GM21526 (cell line): ENCODE measurements at regions not wholly inside any gene's neighbourhood (a gene's known extent, or its start where the extent isn't known, plus 50 kb on each side); places are given as distances from the start of the nearest gene placed in this dataset.

Source experiments
- ATAC-seq: cut with Tn5 transposase; IDR thresholded peaks from one replicate; pipeline ENCODE4 v1.9.1; 2021; ENCODE audit warnings: moderate library complexity; ENCODE audit not compliant: unreplicated experiment, low FRiP score

DNA sequence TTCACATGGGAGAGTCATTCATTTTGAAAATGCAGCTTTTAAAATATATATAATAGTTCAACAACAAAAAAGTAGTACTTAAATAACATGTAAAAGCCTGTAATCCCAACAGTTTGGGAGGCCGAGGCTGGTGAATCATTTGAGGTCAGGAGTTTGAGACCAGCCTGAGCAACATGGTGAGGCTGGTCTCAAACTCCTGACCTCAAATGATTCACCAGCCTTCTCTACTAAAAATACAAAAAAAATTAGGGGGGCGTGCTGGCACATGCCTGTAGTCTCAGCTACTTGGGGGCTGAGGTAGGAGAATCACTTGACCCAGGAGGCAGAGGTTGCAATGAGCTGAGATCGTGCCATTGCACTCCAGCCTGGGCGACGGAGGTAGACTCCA is 256.3 kb upstream of the RGS6 start:
- no peak for ATAC-seq

DNA sequence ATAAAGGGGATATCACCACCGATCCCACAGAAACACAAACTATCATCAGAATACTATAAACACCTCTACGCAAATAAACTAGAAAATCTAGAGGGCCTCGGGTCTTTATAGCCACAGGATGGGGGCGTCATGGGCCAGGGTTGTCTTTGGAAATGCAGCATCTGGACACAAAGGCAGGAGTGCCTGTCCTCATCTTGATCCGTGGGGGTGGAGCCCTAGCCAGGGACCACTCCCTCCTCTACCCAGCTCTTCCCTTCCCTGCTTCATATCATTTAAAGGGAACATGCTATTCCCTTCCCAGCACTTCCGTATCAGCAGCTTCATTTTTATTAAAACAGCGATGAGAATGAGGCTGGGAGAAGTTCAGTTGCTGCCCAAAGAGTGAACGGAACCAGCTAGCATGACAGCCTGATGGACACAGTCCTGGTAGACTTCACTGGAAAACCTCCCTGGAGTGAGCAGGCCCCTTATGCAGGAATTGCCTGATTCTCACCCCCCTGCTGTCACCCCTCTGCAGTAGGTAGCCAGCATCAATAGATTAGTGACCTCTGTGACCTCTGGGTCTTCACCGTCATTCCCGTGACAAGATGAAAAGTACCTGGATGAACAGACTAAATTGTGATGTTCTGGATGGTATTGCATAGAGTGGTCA is 251.4 kb upstream of the RGS6 start:
- ATAC-seq, result no peak

DNA sequence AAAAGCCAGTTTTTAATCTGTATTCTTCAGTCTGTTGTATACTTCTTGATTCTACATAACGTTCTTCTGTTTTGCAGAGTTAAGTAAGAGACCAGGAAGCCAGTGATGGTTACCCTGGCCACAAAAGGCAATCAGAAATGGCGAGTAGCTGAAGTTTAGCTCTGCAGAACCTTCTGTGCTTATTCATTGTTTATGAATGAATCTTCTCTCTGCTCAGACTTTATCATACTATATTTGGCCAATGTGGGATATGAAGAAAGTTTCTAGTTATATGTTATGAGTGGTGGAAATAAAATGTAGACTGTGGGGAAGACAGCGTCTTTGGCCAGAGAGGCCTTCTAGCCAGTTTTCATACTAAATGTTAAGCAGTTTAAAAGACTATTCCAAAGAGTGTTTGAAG is 249.9 kb upstream of the RGS6 start:
- ATAC-seq, result no peak

DNA sequence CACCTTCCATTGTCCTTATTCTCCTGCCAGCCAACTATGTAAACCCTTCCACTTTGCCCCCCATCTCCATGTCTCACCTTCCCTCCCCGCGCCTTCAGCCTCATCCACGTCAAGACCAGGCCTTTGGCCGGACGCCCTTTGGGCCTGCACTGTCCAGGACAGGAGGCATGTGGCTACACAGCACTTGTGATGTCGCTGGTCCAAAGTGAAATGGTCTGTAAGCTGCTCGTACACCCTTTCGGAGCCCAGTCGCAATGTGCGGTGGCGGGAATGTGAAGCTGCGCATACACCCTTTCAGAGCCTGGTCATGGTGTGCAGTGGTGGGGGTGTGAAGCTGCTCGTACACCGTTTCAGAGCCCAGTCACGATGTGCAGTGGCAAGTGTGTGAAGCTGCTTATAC is 247.9 kb upstream of the RGS6 start:
- ATAC-seq, result no peak

DNA sequence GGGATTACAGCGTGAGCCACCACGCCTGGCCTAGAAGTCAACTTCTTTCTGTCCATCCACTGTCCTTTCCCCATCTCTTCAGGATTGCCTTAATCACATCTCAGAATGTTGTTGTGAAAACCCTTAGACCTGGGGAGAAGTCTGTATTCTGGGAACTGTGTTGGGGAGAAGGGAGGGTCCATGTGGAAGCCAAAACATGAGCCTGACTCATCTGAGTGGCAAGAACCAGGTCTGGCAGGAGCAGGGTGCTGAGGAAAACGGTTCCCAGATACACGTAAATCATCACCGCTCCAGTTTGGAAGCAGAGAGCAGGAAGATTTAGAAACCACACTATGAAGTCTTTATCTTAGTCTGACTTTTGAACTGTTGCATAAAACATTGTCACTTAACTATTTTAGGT is 245.6 kb upstream of the RGS6 start:
- ATAC-seq, result no peak

DNA sequence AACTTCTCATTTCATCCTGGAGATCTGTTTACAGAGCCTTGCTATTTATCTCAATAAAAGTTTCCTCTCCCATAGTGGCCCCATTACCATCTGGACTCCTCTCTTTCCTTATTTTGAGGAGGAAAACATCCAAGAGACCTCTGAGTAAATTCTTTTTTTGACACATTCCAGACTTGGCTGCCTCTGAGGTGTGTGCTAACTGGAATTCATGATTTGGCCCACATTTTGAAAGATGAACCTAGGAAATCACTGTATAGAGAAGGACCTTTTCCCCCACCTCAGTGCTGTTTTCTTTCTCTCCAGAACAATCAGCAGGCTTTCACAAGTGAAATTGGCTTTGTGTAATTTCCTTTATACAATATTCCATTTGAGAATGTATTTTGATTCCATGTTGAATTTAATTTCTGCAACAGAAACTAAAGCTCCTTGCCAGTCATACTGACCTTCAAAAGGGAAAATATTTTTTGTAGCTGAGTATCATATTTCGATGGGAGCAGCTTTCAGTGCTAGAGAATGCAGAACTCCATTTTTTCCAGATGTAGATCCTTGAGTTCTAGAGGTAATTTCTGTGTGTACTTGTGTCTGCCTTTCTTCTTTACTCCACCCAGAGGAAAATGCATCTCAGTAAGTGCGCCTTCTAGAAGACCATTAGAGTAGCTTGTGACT is 244.9 kb upstream of the RGS6 start:
- no peak for ATAC-seq

DNA sequence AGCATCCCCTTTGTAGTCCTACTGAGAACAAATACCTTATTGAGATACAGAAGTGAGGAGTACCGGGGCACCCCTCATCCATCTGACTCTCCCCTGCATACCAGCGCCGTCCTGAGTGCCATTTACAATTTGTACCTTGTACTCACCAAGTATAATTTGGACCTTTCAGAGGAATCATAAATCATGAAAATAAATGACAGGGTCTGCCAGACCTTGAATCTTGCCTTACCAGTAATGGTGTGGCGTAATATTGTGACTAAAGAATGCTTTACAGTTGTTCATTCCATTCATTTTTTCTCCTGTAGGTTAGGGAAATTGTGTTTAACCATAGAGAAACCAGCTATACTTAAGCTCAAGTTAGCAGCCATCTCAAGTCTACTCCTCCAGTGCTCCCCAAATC is 243.7 kb upstream of the RGS6 start:
- ATAC-seq, result no peak

DNA sequence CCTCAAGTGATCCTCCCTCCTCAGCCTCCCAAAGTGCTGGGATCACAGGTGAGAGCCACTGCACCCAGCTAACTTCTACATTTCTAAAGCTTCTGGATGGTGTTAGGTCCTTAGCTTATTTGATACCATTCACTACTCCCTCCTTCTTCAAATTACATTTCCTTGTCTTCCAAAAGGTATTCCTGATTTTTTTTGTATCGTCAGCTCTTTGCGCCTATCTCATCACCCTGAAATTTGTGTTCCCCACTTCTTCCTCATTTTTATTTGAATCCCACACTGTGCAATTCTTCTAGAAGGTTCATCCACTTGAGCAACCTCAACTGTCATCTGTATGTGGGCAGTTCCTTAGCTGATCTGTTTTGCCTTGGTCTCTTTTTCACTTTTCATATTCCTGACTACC is 241.8 kb upstream of the RGS6 start:
- no peak for ATAC-seq

DNA sequence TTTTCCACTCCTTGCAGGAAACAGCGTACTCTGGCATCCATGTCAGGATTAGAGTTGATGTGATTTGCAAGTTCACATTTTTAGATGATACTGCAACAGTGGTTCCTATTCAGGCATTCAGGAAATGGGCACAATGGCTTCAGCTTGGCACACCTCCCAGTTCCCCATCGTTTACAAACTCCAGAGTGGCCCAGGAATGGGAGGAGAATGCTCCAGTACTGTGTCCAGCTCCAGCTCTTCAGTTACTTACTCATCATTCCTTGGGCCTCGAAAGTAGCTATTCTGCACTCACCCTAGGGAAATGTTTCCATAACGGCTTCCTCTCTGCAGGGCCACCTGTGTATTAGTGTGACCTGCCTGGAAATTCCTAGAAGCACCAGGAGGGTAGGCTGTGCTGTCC is 239.7 kb upstream of the RGS6 start:
- no peak for ATAC-seq

DNA sequence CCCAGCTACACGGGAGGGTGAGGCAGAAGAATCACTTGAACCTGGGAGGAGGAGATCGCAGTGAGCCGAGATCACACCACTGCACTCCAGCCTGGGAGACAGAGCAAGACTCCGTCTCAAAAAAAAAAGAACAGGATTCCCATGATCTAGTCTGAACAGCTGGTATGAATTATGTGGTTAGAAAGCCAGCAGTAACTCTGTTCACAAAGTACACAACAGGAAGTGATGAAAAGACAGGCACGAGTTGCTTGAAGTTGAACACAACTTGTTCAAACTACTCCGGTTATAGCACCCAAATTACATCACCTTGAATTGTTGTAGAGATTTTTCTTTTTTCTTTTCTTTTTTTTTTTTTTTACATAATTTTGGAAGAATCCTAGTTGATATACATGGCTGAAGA is 238.8 kb upstream of the RGS6 start:
- ATAC-seq, result no peak

DNA sequence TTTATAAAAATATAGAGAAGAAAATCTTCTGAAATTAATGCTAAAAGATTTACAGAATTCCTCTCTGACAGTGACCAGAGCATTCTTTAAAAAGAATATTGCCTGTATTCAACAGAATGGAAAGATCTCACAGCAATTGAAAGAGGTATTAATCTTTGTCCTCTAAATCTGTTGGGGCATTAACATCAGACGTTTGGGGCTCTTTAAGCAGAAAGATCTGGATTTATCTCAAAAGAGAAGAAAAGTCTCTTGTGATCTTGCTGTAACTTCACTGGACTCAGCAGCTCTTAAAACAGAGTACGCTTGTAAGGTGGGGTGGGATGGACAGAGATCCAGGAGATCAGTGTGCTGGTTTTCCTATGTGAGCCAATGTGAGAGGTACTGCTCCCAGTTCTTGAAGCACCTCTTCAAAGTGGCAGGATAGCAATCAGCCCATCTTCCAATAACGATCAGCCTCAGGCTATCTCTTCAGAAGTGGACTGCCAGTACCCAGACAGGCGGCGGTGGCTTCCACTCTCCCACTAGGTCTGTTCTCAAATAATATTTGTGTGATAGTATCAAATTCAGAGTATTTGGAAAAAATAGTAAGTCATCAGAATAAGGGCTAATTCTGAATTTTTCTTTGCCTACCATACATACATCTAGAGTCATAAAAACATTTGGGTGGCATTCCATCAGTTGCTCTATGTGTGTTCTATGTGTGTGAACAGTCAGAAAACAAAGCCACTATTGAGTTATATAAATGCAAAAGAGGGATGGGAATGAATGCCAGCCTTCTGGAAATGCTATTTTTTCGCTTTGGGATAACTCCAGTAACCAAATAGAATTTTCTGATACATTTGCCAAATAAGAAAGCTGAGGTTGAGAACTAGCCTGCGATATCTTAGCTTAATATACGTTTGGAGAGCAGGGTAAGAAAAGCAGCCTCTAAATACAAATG is 237.4 kb upstream of the RGS6 start:
- ATAC-seq, result no peak

DNA sequence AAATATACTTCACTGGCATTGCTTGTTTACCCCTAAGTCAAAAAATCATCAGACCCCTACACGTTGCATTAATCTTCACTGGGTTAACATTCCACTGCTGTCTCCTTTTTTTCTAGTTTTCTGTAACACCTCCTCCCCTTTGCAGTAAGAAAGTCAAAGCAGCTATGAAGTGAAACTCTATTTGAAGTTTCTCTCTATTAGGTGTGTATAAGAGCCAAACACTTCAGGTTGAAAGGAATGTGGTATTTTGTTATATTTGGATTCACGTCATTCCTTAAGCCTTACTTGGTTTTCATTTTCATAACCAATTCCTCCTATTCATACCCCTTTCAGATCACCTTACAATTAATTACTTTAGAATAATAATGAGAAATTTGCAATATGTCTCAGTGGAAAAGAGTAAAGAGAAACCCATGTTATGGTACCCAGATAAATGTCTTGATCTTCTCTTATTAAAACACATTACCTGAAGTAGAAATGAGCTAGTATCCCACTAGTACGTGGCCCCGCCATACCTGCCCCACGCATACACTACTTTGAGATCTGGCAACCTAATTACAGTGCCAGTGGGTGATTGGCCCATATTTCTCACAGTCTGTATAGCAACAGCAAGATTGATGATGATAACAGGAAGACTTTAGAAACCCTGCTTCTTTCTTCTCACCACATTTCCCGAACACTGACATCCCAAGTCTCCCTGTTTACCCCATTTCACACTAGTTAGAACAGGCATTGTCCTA is 236.4 kb upstream of the RGS6 start:
- ATAC-seq, result no peak

DNA sequence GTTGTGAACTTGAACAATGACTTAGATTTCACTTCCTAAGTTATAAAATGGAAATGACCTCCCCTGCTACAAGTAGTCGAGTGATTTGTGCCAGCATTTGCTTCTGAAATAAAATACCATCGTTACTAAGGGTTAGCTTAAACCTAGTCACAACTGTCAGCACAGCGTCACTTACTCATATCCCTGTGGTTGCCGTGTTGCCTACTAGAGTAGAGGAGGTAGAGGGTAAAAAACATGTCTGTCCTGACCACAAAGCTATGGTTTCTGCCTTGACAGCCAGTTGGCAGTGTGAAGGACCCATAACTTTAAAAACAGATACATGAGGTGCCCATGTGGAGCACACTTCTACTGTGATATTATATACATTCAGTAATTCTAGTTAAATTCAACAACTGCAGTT is 234.2 kb upstream of the RGS6 start:
- ATAC-seq, result no peak

DNA sequence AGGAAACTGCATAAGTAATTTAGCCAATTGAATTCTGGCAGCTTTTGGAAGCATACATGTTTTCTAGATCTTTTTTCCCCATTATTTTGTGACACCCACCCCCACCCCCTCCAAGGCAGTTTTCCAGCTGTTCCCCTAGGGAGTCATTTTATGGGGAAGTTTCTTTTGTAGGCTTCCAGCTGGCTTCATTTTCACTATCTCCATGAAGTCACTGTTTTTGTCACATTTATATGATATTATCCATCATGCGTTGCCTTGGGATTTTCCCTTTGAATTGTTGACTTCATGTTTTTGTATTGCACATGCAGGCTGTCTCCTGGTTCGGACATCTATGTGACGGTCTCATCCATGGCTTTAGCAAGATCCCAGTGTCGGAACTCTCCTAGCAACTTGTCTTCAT is 233.6 kb upstream of the RGS6 start:
- ATAC-seq, result no peak

DNA sequence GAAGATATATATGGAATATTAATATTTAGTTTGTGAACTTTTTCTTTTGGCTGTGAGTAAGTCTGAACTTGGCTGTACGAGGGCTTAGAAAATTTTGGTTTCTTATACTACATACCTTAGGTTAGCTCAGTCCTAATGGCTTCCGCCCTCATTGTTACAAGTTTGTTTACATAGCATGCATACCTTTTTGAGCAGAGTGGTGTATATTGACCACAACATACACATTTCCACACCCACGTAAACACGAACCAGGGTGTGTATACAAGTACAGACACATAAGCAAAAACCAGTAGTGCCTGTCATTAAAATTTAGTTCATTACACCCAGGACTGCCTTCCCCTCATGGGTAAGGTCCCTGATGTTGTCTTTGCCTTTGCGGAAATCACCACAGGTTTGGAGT is 230.2 kb upstream of the RGS6 start:
- ATAC-seq, result no peak

DNA sequence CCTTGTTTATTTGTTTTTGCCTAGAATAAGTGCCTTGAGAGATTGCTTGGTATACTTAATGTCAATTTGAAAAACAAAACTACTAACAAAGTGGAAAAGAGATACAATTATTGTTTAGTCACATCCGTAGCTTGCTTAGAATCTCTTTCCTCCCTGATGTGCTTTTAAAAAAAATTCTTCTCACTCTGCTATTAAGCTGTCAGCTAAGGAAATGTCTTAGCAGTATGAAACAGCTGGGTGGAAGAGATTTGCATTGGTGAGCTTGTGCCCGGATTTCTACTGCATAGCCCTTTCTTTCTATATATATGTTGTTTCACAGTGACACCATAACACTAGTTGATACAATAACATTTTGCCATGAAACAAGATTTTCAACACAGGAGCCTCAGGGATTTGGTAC is 229.4 kb upstream of the RGS6 start:
- no peak for ATAC-seq

DNA sequence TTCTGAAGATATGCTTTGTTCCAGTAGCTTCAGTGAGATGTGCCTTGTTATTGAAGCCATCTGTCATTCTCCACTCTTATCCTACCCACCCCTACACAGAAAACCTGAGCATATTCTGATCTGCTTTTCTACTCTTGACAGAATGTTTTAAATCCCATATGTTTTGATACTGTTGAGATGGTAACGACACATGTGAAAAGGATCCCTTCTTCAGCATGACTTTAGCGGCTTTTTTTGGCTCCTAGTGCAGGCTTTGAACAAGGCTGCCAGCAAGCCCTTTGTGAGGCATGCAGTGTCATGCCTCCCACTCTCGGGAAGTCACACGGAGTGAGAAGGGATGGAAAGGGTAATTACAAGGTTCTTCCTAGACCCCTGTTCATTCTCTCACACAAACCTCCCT is 228.8 kb upstream of the RGS6 start:
- no peak for ATAC-seq

DNA sequence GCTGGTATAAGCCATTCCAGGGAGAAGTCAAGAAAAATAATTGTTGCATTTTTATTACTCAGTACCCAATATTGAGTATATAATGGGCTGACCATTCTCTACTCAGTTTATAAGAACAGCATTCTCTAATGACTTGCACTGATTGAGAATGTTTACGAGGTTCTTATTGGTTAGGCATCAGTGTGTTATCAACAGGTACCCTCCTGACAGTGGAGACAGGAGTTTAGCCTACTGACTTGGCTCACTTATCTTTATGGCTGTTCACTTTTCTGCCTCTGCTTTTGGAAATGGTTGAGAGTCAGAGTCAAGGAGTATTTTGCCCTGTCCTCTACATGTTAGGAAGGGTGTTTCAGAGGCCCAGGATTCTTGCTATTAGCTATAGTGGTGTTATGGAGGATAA is 228.0 kb upstream of the RGS6 start:
- no peak for ATAC-seq

DNA sequence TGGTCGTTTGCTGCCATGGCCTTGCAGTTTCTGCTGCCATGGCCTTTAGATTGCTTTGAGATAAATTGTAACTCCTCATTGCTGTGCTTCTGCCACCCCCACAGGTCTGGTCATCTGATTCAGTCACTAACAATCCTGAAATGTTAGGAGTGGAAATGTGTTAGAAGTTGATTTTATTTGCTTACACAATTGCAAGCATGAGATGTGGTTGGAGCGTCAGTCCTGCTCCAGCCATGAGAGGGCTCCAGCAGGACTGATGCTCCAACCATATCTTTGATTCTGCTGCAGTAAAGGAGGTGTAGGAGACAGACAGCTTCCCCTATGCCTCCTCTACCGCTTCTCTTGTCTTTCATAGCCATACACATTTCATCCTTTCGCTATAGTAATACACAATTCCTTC is 226.8 kb upstream of the RGS6 start:
- no peak for ATAC-seq

DNA sequence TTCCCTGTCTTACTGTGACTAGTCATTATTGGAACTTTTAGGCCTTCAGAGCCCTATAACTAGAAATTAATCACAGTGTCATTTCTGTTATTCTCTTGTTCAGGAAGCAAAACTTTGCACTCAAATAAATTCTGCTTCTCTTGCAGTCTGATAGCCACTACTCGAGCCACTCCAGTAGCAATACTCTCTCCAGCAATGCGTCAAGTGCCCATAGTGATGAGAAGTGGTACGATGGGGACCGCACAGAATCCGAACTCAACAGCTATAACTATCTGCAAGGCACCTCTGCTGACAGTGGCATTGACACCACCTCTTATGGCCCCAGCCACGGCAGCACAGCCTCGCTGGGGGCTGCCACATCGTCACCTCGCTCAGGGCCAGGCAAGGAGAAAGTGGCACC is 223.2 kb upstream of the RGS6 start:
- ATAC-seq, result no peak

DNA sequence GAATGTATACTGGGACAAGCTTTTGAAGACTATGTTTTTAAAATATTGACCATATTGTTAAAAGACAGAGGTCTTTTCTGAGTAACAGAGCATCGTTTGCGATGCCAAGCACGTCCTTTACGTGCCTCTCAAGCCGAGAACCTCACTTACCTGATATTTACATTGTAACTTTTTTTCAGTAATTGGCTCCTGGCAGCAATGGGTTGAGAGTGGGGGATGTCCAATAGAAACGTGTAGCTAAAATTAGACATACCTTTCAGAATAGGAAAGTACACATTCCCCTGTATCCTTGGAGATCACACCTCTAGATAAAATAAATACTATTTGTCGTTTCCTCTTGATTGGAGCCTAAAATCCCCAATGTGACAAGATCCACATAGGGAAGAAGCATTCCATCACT is 222.2 kb upstream of the RGS6 start:
- ATAC-seq, result no peak
